HG02588 (cell line): ENCODE measurements at regions not wholly inside any gene's neighbourhood (a gene's known extent, or its start where the extent isn't known, plus 50 kb on each side); places are given as distances from the start of the nearest gene placed in this dataset.

ENCODE experiments used
- ATAC-seq: cut with Tn5 transposase; IDR thresholded peaks from one replicate; pipeline ENCODE4 v1.9.1; 2021; ENCODE audit warnings: mild to moderate bottlenecking, moderate library complexity; ENCODE audit not compliant: unreplicated experiment

DNA sequence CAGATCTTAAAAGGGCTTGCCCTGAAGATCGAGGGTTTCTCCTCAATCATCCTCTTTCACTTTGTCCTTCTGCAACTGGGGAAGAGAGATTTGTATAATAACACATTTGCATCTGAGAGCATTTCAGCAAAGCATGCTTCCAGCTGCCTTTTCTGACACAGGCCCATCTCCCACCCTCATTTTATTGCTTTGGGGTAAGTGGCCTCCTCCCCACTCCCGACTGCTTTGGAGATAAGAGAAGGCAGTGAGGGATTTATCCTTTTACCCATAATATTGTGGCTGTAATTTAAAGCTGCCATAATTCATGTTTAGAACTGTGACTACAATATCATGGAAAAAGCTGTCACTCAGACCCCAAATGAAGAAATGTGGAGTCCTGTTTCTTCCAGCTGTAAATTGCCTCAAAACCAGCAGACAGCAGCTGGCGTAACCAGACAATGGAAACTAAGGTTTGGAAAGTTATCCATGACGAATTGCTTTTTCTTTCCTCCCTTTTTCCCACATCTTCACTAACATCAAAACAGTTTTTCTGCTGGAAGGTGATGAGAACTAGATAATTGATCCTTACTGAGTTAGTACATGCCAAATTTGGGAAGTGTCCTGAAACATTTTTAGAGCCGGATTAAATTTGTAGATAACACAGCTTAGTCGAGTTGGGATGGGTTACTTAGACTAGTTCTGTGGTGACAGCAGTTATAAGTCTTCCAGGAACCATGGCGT is 104.2 kb upstream of the PFN2 start:
- peak; percentile 49 for ATAC-seq

- ATAC-seq = peak; percentile 68
Measured at GRCh38 chr3:150074277-150074676, 103.6 kb upstream of the PFN2 start.

DNA sequence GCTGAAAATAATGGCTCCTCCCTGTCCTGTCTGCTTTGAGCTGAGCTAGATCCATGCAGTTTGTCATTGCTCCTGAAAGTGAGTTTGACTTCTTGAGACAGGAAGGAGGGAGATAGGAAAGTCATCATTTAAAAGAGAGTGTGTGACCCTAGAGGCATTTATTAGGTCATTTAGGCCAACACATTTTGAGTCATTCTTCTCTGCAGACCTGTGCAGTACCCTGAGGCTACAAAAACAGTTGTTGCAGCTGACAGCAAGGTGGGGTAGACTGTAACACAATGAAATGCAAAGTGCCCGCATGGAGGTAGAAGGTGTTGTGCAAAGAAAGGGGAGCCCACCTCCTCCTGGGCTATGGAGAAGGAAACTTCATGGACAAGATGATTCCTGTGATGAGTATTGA is 102.8 kb upstream of the PFN2 start:
- ATAC-seq = no peak

- ATAC-seq = no peak
Measured at GRCh38 chr3:150073031-150073430, 102.3 kb upstream of the PFN2 start.

GRCh38 chr3:150072576-150072975 is 101.9 kb upstream of the PFN2 start:
- no peak for ATAC-seq

DNA sequence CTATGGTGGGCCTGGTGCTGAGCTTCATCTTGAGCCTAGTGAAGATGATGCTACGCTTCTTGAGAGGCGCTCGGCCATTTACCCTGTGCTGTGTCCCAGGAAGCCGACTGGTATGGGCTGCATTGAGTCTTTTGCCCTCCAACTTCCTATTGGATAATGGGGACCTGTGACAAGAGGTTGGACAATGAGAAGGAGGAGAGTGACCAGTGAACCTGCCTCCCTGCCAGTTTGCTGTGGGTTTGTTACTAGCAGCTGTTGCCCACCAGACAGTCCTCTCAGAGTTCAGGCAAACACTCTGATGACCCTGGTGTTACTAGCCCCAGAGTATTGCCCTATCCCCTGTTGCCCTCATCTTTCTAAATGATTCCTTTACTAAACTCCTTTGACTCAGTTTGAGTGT is 99.6 kb upstream of the PFN2 start:
- ATAC-seq = no peak

- ATAC-seq = no peak
Measured at GRCh38 chr3:150069633-150070032, 98.9 kb upstream of the PFN2 start.

DNA sequence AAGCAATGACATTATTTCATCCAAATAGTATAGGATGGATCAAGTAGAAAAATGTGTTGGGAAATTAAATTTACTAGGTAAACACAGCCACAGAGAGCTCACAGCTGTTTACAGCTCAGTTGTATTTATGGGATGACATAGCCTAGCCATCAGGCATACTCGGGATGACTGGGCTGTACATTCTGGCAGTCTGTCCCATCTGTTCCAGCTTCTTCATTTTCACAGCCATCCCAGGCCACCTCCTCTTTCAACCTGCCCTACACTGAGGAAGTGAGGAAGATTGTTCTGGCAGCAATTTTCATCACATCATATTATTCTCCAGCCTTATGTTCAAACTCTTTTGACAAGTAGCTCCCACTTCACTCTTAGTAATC is 98.4 kb upstream of the PFN2 start:
- ATAC-seq = no peak

DNA sequence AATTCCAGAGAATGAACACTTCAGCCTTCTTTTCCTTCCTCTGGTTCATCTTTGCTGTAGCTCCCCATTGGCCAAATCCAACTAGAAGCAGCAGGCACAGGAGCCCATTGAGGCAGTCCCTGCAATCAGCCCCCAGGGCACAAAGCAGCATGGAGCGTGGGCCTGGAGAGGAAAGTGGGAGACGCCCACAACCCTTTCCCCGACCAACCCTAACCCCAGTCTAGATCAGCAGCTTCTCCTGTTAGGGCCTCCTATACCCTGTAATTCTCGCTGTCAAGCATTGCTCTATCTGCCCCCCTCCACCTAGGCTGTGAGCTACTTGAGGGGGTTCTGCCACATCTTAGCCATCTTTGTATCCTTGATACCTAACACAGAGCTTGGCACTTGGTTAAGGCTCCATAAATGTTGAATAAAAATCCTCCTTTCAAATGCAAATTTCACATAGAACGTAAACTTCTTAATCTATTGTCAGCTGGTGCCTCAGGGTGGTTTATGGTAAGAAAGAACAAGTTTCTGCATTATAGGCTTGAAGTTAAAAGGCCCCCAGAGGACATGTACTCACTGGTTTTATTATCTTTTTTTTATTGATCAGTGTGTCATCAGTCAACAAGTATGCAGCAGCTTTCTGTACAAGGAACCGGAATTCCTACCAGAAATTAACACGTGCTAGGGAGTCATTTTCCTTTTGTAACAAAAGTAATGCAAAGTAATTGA is 97.9 kb upstream of the PFN2 start:
- no peak for ATAC-seq

DNA sequence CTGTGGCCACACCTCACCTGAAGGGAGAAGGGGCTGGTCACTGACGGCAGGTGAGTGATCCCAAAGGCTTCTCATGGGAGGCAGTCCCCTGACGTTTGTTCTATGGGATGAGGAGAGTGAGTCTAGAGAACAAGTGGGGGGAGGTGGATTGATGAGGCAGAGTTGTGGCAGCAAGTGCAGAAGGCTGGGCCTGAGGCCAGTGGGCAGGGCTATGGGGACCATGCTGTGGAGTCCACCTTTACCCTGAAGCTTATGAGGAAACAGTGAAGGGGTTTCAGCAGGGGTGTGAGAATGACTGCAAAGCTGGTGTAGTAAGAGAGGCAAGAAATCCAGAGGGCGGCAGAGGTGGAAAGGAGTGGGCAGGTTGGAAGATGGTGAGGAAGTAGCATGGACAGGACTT is 96.9 kb upstream of the PFN2 start:
- ATAC-seq = no peak

DNA sequence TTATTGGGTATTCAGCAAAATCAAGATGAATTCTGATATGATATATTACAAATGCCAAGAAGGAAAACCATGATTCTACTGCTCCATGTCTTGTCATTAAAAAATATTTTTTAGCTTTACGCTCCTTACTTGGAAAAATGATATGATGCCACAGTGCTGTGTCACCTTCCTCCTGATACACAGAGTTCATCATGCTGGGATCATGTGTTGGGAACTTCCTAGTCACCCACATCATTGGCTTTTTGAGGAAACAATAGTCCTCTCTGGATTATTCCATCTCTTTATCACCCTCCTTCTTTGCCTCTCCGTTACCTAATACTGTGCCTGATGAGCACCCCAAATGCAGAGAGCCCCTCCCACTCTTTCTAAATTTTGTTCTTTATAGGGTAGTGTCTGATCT is 94.3 kb upstream of the PFN2 start:
- ATAC-seq = no peak

DNA sequence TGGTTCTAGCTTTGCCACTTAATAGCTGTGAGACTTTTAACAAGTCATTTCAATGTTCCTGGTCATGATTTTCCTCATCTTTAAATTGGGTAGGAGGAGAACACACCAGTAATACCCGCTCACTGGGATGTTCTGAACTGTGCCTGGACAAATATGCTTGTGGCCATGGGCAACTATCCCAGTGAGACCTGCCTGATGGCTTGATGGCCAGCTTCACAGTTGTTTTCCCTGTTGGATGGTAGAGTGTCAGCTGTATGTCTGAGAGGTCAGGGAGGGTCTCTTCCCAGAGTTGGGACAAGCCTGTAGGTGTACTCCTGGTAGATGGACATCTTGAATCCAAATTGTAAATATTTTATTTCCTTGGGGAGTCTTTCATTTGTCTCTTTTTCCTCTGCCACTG is 92.5 kb upstream of the PFN2 start:
- no peak for ATAC-seq

DNA sequence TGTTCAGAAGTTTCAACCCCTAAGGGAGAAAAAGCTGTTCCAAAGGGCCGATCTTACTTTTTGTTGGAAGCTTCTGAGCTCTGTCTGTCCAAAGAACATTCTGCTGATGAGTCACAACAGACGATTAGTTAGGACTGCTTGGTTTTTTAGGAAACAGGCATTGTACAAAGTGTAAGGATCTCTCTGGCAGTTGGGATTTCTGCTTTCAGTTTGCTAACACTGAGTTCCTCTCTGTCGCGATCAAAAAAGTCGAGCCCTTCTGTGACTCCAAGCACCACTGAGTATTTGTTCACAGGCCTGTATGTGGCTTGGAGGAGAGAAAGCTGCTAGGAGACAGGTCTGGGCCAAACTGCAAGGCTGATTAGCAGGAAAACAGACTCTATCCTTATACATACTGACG is 91.8 kb upstream of the PFN2 start:
- ATAC-seq = no peak

DNA sequence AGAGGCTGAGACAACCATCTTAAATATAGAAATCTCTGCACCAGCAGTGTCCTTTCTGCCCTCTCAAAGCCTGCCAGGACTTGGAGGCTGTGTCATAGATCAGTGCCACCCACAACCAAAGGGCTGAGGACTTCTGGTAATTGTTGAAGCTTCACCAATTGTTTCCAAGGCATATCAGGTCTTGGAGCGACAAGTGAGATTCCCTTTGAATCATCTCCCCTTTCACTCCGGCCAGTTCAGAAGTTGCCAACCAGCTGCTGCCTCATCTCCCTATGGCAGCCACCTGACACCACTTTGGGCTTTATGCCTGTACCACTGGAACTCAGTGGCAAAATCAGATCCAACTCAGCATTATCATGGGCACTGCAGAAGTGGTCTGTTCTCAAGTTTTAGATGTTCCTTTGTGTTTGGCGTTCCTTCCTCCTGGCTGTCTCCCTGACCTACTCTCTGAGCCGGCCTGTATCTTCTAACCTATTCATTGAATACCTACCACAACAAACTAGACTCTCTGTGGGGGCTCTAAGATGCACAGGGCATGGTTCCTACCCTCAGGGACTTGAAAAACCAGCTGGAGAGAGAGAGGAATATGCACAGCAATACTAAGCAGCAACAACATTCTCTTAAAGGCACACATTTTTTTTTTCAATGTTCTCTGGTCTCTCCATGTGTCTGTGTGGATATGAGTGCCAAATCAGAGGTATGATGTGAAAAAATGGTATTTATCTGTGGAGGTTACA is 90.8 kb upstream of the PFN2 start:
- no peak for ATAC-seq

DNA sequence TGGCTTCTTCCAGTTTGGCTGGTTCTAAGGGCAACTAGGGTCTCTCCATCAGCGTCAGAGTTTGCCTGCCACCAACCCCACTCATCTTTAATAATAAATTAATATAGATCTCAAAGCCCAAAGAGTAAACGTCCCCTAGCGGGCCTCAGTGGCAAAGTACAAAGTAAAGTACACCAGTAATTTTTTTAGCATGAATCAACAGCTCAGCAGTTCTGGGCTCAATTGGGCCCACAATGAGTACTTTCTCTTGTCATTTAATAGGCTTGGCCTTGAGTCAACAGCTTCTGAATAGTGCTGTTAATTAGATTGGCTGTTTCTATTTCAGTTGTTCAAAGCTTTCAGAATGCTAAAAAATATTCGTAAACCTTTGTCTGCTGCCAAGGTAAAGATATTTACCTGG is 89.0 kb upstream of the PFN2 start:
- no peak for ATAC-seq

DNA sequence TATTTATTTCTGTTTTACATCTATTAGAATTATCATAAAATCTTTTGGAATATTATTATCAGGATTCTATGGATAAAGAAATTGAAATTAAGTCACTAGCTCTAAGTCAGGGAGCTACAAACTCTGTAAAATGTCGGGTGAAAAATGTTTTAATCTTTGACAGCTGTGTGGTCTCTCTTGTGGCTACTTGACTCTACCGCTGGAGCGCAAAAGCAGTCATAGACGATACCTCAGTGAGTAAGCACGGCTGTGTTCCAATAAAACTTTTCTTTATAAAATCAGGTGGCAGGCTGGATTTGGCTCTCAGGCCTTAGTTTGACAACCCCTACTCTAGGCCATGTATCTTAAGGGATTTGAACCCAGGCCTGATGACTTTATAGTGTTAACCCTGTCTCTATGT is 88.5 kb upstream of the PFN2 start:
- no peak for ATAC-seq

- ATAC-seq = no peak
Measured at GRCh38 chr3:150057227-150057626, 86.5 kb upstream of the PFN2 start.

- no peak for ATAC-seq
Measured at GRCh38 chr3:150055332-150055731, 84.6 kb upstream of the PFN2 start.

- no peak for ATAC-seq
Measured at GRCh38 chr3:150054635-150055034, 83.9 kb upstream of the PFN2 start.

DNA sequence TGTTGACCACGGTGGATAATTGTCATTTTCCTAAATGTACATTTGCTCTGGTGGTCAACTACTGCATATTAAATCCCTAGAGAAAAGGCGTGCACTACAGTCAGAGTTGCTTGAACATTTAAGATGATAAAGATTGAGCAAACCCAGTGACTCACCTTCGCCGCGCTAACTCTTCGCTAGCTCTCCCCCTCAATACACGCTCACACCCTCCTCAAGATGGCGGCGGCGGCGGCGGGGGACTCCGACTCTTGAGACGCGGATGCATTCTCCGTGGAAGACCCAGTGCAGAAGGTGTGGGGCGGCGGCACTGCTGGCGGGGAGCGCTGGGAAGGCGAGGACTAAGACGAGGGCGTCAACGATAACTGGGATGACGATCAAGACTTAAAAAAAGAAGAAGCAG is 79.8 kb upstream of the PFN2 start:
- ATAC-seq = no peak

- no peak for ATAC-seq
Measured at GRCh38 chr3:150049317-150049716, 78.6 kb upstream of the PFN2 start.

DNA sequence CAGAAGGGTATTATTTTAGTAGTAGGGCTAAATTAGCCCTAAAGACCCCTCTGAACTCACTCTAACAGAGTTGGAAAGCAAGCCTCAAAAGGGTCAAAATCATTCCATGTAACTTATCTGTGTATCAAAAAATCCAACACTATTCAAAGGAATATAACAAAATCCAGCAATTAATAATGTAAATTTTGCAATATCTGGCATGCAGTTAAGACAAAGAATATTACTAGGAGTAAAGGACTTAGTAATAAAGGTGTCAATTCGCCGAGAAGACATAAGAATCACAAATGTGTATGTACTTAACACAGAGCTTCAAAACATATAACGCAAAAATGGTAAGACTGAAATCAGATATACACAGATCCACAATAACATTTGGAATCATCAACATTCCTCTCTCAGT is 71.2 kb upstream of the PFN2 start:
- ATAC-seq = no peak
